Upper lobe of right lung (tissue), 1 donor: ENCODE measurements at regions not wholly inside any gene's neighbourhood (a gene's known extent, or its start where the extent isn't known, plus 50 kb on each side); places are given as distances from the start of the nearest gene placed in this dataset.

Experiments
- ATAC-seq: fragments of 200-7000 bp; cut with Tn5 transposase; one replicate; pipeline ENCODE4 v1.9.1; 2020; ENCODE audit warnings: mild to moderate bottlenecking, moderate library complexity
- DNase-seq: peaks from one replicate; pipeline ENCODE4 v3.0.0-alpha.2; 2020
- H3K27ac ChIP-seq: fragments of 200-600 bp; one replicate; pipeline ENCODE4 v1.8.0; 2022
- H3K27me3 ChIP-seq: fragments of 200-600 bp; one replicate; pipeline ENCODE4 v1.8.0; 2022; ENCODE audit warnings: mild to moderate bottlenecking
- H3K36me3 ChIP-seq: fragments of 200-600 bp; one replicate; pipeline ENCODE4 v1.8.0; 2022
- H3K4me1 ChIP-seq: fragments of 200-600 bp; one replicate; pipeline ENCODE4 v1.8.0; 2022
- H3K4me3 ChIP-seq: fragments of 200-600 bp; one replicate; pipeline ENCODE4 v1.8.0; 2022; ENCODE audit warnings: mild to moderate bottlenecking
- H3K9me3 ChIP-seq: fragments of 200-600 bp; one replicate; pipeline ENCODE4 v1.8.0; 2022
- intact Hi-C: fragments of 100-400 bp; cut with DNase I; formaldehyde crosslinking; loops from one replicate; pipeline ENCODE4 v1.11.0; 2022
- TF ChIP-seq, protein P1 (sequence below): fragments of 200-600 bp; IDR thresholded peaks from one replicate; pipeline ENCODE4 v1.8.0; 2022; ENCODE audit warnings: antibody characterized with exemption
- donor health status: DM: no; HTN: yes; CAD: no; lungs with severe emphysema.

DNA sequence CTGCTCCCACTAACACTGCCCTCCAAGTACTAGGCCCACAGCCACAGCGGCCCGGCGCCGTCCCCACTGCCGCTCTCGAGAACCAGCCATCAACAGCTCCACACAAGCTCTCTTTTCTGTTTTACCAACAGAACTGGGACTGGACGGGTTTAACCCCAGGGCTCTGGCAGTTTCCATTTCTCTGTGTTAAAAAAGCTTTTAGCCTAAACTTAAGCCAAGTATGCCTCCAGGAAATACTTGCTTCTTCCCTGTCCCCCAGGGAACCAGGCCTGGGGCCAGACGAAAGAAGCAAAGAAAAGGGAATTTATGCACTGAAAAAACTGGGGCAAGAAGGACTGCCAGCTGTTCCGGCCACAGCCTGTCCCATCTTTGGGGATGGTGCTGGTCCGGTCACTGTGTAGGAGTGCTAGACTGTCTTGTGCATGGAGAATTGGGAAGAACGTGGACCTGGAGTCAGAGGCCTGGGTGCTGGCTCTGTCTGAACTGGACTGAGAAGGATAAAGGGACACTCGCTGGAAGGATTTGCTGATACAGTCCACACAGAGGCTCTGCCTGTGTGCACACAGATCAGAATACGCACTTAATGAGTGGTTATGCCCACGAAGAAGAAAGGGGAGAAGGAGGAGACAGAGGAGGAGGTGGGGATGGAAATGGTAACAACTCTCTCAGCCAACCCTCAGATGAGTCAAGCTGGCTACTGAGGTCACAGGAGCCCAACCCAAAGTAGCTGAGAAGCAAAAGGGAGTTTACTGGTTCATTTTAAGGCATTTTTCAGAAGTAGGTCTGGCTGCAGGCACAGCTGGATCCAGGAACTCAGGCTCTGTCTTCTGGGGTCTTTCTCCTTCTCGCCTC, 254.4 kb upstream of the PMEPA1 start:
- DNase-seq (no peak), ATAC-seq (no peak)
- TF ChIP-seq, protein P1, sequence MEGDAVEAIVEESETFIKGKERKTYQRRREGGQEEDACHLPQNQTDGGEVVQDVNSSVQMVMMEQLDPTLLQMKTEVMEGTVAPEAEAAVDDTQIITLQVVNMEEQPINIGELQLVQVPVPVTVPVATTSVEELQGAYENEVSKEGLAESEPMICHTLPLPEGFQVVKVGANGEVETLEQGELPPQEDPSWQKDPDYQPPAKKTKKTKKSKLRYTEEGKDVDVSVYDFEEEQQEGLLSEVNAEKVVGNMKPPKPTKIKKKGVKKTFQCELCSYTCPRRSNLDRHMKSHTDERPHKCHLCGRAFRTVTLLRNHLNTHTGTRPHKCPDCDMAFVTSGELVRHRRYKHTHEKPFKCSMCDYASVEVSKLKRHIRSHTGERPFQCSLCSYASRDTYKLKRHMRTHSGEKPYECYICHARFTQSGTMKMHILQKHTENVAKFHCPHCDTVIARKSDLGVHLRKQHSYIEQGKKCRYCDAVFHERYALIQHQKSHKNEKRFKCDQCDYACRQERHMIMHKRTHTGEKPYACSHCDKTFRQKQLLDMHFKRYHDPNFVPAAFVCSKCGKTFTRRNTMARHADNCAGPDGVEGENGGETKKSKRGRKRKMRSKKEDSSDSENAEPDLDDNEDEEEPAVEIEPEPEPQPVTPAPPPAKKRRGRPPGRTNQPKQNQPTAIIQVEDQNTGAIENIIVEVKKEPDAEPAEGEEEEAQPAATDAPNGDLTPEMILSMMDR = no peak
- Histone ChIP-seq H3K9me3 (no peaks in the 10 kb centered on the region), H3K27me3 (peaks cover 4% of the 10 kb centered on the region), H3K36me3 (no peaks in the 10 kb centered on the region), H3K4me1 (no peaks in the 10 kb centered on the region), H3K4me3 (no peak overlapping the region), H3K27ac (no peak overlapping the region)
- intact Hi-C loops = no loop called here

DNA sequence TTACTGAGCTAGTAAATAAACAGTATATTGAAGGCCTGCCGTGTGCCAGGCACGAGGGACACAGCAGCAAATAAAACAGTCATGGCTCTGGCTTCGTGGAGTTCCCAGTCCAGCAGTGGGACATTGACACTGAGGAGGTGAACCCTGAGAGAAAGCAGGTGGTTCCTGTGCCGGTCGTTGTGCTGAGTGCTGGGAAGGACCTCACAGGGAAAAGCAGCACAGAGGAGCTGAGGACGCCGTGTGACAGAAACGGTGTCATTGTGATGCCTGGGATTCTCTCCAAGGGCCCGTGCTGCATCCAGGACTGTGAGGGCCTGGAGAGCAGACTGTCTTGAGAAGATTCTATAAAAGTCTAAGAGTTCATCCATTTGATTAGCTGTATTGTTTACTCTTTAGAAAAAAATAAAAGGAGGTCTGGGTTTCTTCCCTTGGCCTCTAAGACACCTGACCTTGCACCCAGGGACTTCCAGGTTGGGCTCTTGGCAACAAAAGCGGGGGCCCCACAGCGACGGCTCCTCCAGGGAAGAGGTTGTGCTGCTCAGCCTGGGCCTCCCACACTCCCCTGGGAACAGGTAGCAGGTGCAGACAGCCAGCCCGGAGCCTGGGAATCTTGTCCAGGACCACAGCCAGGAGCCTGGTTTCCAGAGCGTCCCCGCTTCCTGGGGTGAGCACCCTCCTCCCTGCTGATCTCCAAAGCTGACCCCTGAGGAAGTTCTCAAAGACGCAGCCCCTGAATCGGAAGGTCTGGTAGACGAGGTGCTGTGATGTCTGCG, 251.2 kb upstream of the PMEPA1 start:
- TF ChIP-seq, protein P1 = no peak
- H3K27ac ChIP-seq = no peak overlapping the region
- ATAC-seq = no peak

DNA sequence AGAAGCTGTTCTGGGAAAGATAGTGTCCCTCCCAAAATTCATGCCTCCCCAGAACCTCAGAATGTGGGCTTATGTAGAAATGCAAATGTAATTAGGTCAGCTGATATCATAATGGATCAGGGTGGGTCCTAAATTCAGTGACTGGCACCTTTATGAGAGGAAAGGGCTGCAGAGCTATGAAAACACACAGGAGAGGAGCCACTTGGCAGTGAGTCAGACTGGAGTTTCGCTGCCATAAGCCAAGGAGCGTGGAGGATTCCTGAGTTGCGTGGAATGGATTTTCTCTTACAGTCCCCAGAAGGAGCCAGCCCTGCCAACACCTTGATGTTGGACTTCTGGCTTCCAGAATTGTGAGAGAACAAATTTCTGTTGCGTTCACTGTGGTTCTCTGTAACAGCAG, 249.8 kb upstream of the PMEPA1 start:
- H3K9me3 ChIP-seq = no peaks in the 10 kb centered on the region
- no peaks in the 10 kb centered on the region for H3K4me1 ChIP-seq
- H3K27ac ChIP-seq = no peak overlapping the region
- intact Hi-C loops = no loop called here
- no peak overlapping the region for H3K4me3 ChIP-seq
- H3K27me3 ChIP-seq = no peaks in the 10 kb centered on the region
- ATAC-seq (no peak), DNase-seq (no peak)
- TF ChIP-seq, protein P1 = no peak
- H3K36me3 ChIP-seq = no peaks in the 10 kb centered on the region

More for the DNA sequence above, 251.2 kb upstream of the PMEPA1 start:
- intact Hi-C loops = no loop called here
- Histone ChIP-seq H3K27me3 (no peaks in the 10 kb centered on the region), H3K9me3 (no peaks in the 10 kb centered on the region), H3K4me1 (no peaks in the 10 kb centered on the region), H3K4me3 (no peak overlapping the region), H3K36me3 (no peaks in the 10 kb centered on the region)
- DNase-seq = no peak

DNA sequence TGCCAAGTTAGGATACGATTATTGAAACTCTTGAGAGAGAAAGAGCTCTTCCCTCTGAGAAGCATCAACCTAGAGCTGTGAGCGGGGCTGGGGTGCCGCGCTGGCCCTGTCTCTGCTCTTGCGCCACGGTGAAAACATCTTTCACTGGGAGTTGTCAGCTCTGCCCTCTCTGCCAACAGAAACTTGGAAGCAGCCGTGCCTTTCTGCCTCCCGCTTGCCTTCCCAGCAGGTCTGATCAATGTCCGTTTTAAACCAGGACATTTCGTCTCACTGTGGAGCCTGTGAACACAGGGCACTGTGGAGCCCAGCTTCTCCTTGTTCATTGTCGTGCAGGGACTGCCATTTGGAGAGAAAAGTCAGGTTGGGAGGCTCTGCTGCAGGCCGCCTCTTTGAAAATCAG, 249.2 kb upstream of the PMEPA1 start:
- intact Hi-C loops = no loop called here
- Histone ChIP-seq H3K4me3 (no peak overlapping the region), H3K9me3 (no peaks in the 10 kb centered on the region), H3K4me1 (no peaks in the 10 kb centered on the region), H3K36me3 (no peaks in the 10 kb centered on the region), H3K27me3 (no peaks in the 10 kb centered on the region), H3K27ac (no peak overlapping the region)
- ATAC-seq (no peak), DNase-seq (no peak)
- TF ChIP-seq, protein P1 = no peak

DNA sequence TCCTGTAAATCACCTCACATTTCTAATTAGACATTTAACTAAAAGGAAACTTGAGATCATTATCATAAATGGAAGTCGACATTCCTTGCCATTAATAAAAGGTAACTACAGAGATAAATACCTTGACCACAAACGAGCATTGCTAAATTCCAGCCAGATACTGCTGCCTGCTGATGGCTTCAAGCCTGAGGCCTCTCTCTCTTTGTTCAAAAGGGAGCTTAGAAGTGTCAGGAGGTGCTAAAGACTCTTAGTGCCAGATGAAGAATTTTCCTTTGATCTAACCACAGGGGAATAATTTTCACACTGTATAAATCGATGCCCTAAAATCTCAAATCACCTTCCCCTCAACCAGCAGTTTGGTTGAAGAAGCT, 248.2 kb upstream of the PMEPA1 start:
- no peak for ATAC-seq
- no peaks in the 10 kb centered on the region for H3K4me1 ChIP-seq
- TF ChIP-seq, protein P1 = no peak
- H3K9me3 ChIP-seq = no peaks in the 10 kb centered on the region
- H3K27me3 ChIP-seq = no peaks in the 10 kb centered on the region
- H3K4me3 ChIP-seq = no peak overlapping the region
- H3K36me3 ChIP-seq = no peaks in the 10 kb centered on the region
- H3K27ac ChIP-seq = no peak overlapping the region
- no peak for DNase-seq
- intact Hi-C loops = no loop called here
